HEK293 (cell line): ENCODE measurements at regions not wholly inside any gene's neighbourhood (a gene's known extent, or its start where the extent isn't known, plus 50 kb on each side); places are given as distances from the start of the nearest gene placed in this dataset.

Source experiments
- CTCF ChIA-PET: fragments of 350-600 bp; formaldehyde crosslinking; extraction: SDS; loops from one replicate; lab custom pipeline; 2021; ENCODE audit warnings: antibody characterized with exemption; lab: Yijun Ruan, JAX
- POLR2A ChIA-PET: fragments of 300-600 bp; formaldehyde crosslinking; extraction: SDS; loops from one replicate; lab custom pipeline; 2020; ENCODE audit warnings: antibody characterized with exemption, inconsistent platforms; lab: Yijun Ruan, JAX
- H3K27ac ChIP-seq: fragments of 200-500 bp; sonication (Bioruptor generic); 2 replicates; pipeline ENCODE4 v1.5.1; 2014; ENCODE audit warnings: low read depth, low read length, control low read depth, inconsistent platforms; ENCODE audit errors: extremely low read depth
- H3K36me3 ChIP-seq, 2 experiments: fragments of 200-500 bp in 1 of 2; sonication (Bioruptor generic) in 1 of 2; 1 replicate in 1 of 2; 2 replicates in 1 of 2; pipeline ENCODE4 v1.5.1; 2014 to 2017; ENCODE audit warnings: inconsistent platforms in 2 of 2, low read length in 2 of 2; ENCODE audit not compliant: control insufficient read depth in 2 of 2, insufficient read depth in 1 of 2
- H3K4me1 ChIP-seq: fragments of 200-500 bp; sonication (Bioruptor generic); 2 replicates; pipeline ENCODE4 v1.5.1; 2014; ENCODE audit warnings: mild to moderate bottlenecking, low read length, inconsistent platforms; ENCODE audit not compliant: control insufficient read depth, insufficient read depth
- H3K4me3 ChIP-seq: 2 replicates; pipeline ENCODE4 v1.5.1; 2011; ENCODE audit warnings: low read depth, mild to moderate bottlenecking, control low read depth, low read length, moderate library complexity
- H3K9me3 ChIP-seq: fragments of 200-500 bp; sonication (Bioruptor generic); 2 replicates; pipeline ENCODE4 v1.5.1; 2014; ENCODE audit warnings: low read depth, low read length, inconsistent platforms; ENCODE audit not compliant: control insufficient read depth, insufficient read depth
- KLF10 ChIP-seq: fragments of 450-650 bp; IDR thresholded peaks from 2 replicates; pipeline ENCODE4 v1.5.1; 2018; ENCODE audit warnings: missing biosample characterization, mild to moderate bottlenecking, missing genetic modification characterization
- KLF16 ChIP-seq: fragments of 450-650 bp; formaldehyde crosslinking; IDR thresholded peaks from 2 replicates; pipeline ENCODE4 v1.5.1; 2017; ENCODE audit warnings: missing biosample characterization, missing genetic modification characterization
- KLF9 ChIP-seq: fragments of 450-650 bp; formaldehyde crosslinking; IDR thresholded peaks from 2 replicates; pipeline ENCODE4 v1.5.1; 2016; ENCODE audit warnings: missing biosample characterization, missing genetic modification characterization, low read depth
- PRDM1 ChIP-seq: fragments of 450-650 bp; formaldehyde crosslinking; IDR thresholded peaks from 2 replicates; pipeline ENCODE4; 2016; ENCODE audit warnings: missing biosample characterization, missing genetic modification characterization
- SETDB1 ChIP-seq: IDR thresholded peaks from one replicate; pipeline ENCODE4 v1.6.1; 2017; ENCODE audit warnings: mild to moderate bottlenecking, low read length, moderate library complexity, mixed read lengths; ENCODE audit not compliant: insufficient read length
- TSHZ1 ChIP-seq: fragments of 450-650 bp; formaldehyde crosslinking; IDR thresholded peaks from 2 replicates; pipeline ENCODE4 v1.5.1; 2016; ENCODE audit warnings: missing biosample characterization, missing genetic modification characterization, borderline replicate concordance
- YY1 ChIP-seq: fragments of 450-650 bp; formaldehyde crosslinking; IDR thresholded peaks from 2 replicates; pipeline ENCODE4 v1.5.1; 2018; ENCODE audit warnings: missing biosample characterization, missing genetic modification characterization
- ZBTB17 ChIP-seq: fragments of 450-650 bp; formaldehyde crosslinking; IDR thresholded peaks from 2 replicates; pipeline ENCODE4 v1.5.1; 2016; ENCODE audit warnings: missing biosample characterization, missing genetic modification characterization
- ZNF112 ChIP-seq: fragments of 450-650 bp; formaldehyde crosslinking; IDR thresholded peaks from 2 replicates; pipeline ENCODE4 v1.5.0; 2017; ENCODE audit warnings: missing biosample characterization, missing genetic modification characterization
- ZNF146 ChIP-seq: fragments of 450-650 bp; formaldehyde crosslinking; IDR thresholded peaks from 2 replicates; pipeline ENCODE4 v1.5.1; 2016; ENCODE audit warnings: missing biosample characterization, missing genetic modification characterization
- ZNF169 ChIP-seq: fragments of 450-650 bp; formaldehyde crosslinking; IDR thresholded peaks from 2 replicates; pipeline ENCODE4 v1.5.1; 2016; ENCODE audit warnings: missing biosample characterization, missing genetic modification characterization
- ZNF266 ChIP-seq: fragments of 450-650 bp; formaldehyde crosslinking; IDR thresholded peaks from 2 replicates; pipeline ENCODE4 v1.5.1; 2016; ENCODE audit warnings: missing biosample characterization, missing genetic modification characterization, low read depth
- ZNF280C ChIP-seq: fragments of 450-650 bp; formaldehyde crosslinking; IDR thresholded peaks from 2 replicates; pipeline ENCODE4 v1.5.1; 2016; ENCODE audit warnings: missing biosample characterization, missing genetic modification characterization
- ZNF302 ChIP-seq: fragments of 450-650 bp; formaldehyde crosslinking; IDR thresholded peaks from 2 replicates; pipeline ENCODE4 v1.5.1; 2016; ENCODE audit warnings: missing biosample characterization, missing genetic modification characterization, low read depth
- ZNF433 ChIP-seq: fragments of 450-650 bp; formaldehyde crosslinking; IDR thresholded peaks from 2 replicates; pipeline ENCODE4 v1.5.1; 2016; ENCODE audit warnings: missing biosample characterization, missing genetic modification characterization, low read depth
- ZNF549 ChIP-seq: fragments of 450-650 bp; IDR thresholded peaks from 2 replicates; pipeline ENCODE4 v1.5.1; 2018; ENCODE audit warnings: missing biosample characterization, missing genetic modification characterization, mild to moderate bottlenecking, inconsistent platforms, moderate library complexity
- ZNF621 ChIP-seq: fragments of 450-650 bp; formaldehyde crosslinking; IDR thresholded peaks from 2 replicates; pipeline ENCODE4 v1.5.1; 2017; ENCODE audit warnings: missing biosample characterization, missing genetic modification characterization
- ZNF645 ChIP-seq: fragments of 450-650 bp; formaldehyde crosslinking; IDR thresholded peaks from 2 replicates; pipeline ENCODE4; 2016; ENCODE audit warnings: missing biosample characterization, missing genetic modification characterization
- ZNF660 ChIP-seq: fragments of 450-650 bp; IDR thresholded peaks from 2 replicates; pipeline ENCODE4 v1.5.1; 2018; ENCODE audit warnings: missing biosample characterization, mild to moderate bottlenecking, missing genetic modification characterization
- ZNF664 ChIP-seq: fragments of 450-650 bp; formaldehyde crosslinking; IDR thresholded peaks from 2 replicates; pipeline ENCODE4 v1.5.1; 2016; ENCODE audit warnings: missing biosample characterization, missing genetic modification characterization
- ZNF707 ChIP-seq: fragments of 450-650 bp; formaldehyde crosslinking; IDR thresholded peaks from 2 replicates; pipeline ENCODE4 v1.5.1; 2016; ENCODE audit warnings: missing biosample characterization, missing genetic modification characterization
- ZSCAN4 ChIP-seq: fragments of 450-650 bp; formaldehyde crosslinking; IDR thresholded peaks from 2 replicates; pipeline ENCODE4 v1.5.1; 2017; ENCODE audit warnings: missing biosample characterization, missing genetic modification characterization

- H3K4me1 ChIP-seq, result no peaks in the 10 kb centered on the region
- no peak overlapping the region for H3K27ac ChIP-seq
- no peak for TF ChIP-seq ZBTB17 (tag by site-specific recombination)
- no peak for TF ChIP-seq ZNF266
- no peak for TF ChIP-seq ZNF621 (tag by site-specific recombination)
- POLR2A ChIA-PET, result no interaction called here
- no peaks in the 10 kb centered on the region for H3K9me3 ChIP-seq
- no peaks in the 10 kb centered on the region for H3K36me3 ChIP-seq
- H3K4me3 ChIP-seq, result no peak overlapping the region
- CTCF ChIA-PET, result no interaction called here
These were observed 308.8 kb downstream of the IRX2 start for GRCh38 chr5:2442496-2443354.

GRCh38 chr5:2441495-2442180 lies 309.8 kb downstream of the IRX2 start:
- TF ChIP-seq ZNF549 (tag by site-specific recombination) (no peak), TSHZ1 (tag by site-specific recombination) (no peak), ZNF302 (tag by site-specific recombination) (no peak), PRDM1 (tag by site-specific recombination) (no peak), KLF9 (no peak), SETDB1 (no peak), ZNF664 (tag by site-specific recombination) (no peak), ZNF660 (tag by site-specific recombination) (no peak), KLF10 (tag by site-specific recombination) (no peak), ZNF112 (tag by site-specific recombination) (no peak), KLF16 (tag by site-specific recombination) (no peak), ZNF280C (no peak), ZNF146 (no peak), ZNF645 (no peak), ZNF433 (no peak), ZNF169 (no peak), ZNF707 (tag by site-specific recombination) (no peak), YY1 (no peak), ZSCAN4 (tag by site-specific recombination) (no peak)
- TF ChIP-seq, all 188 proteins: peak for 0
- CTCF ChIA-PET, result no interaction called here
- POLR2A ChIA-PET, result no interaction called here
- H3K36me3 ChIP-seq, result no peaks in the 10 kb centered on the region
- H3K4me1 ChIP-seq, result no peaks in the 10 kb centered on the region
- no peak overlapping the region for H3K27ac ChIP-seq
- H3K9me3 ChIP-seq, result no peaks in the 10 kb centered on the region
- no peak overlapping the region for H3K4me3 ChIP-seq
